T1000 (cell line): ENCODE measurements at regions not wholly inside any gene's neighbourhood (a gene's known extent, or its start where the extent isn't known, plus 50 kb on each side); places are given as distances from the start of the nearest gene placed in this dataset.

Experiments used
- DNase-seq: peaks from one replicate; lab custom pipeline; 2025; ENCODE audit warnings: mixed read lengths; lab: John Stamatoyannopoulos, UW

GRCh38 chr6:153231048-153231646 lies 100.1 kb upstream of the RGS17 start:
- no peak for DNase-seq

- no peak for DNase-seq
These were observed 87.2 kb upstream of the RGS17 start for GRCh38 chr6:153218184-153218792.

GRCh38 chr6:153216789-153217188 lies 85.7 kb upstream of the RGS17 start:
- no peak for DNase-seq

- DNase-seq: no peak
These were observed 84.2 kb upstream of the RGS17 start for GRCh38 chr6:153215242-153215641.

- no peak for DNase-seq
These were observed 83.4 kb upstream of the RGS17 start for GRCh38 chr6:153214436-153214835.

GRCh38 chr6:153210083-153210482 lies 79.0 kb upstream of the RGS17 start:
- no peak for DNase-seq

GRCh38 chr6:153208706-153209105 lies 77.6 kb upstream of the RGS17 start:
- no peak for DNase-seq

GRCh38 chr6:153207617-153208016 lies 76.5 kb upstream of the RGS17 start:
- no peak for DNase-seq

- no peak for DNase-seq
These were observed 75.9 kb upstream of the RGS17 start for GRCh38 chr6:153207006-153207405.

- DNase-seq: no peak
These were observed 62.1 kb upstream of the RGS17 start for GRCh38 chr6:153192943-153193885.

- no peak for DNase-seq
These were observed 52.8 kb upstream of the RGS17 start for GRCh38 chr6:153183925-153184324.
